GM13977 (cell line): ENCODE measurements at regions not wholly inside any gene's neighbourhood (a gene's known extent, or its start where the extent isn't known, plus 50 kb on each side); places are given as distances from the start of the nearest gene placed in this dataset.

Source experiments
- DNase-seq: peaks from one replicate; pipeline ENCODE4 v3.0.0; 2012; ENCODE audit warnings: low spot score
- in situ Hi-C: fragments of 300-500 bp; cut with MboI; formaldehyde crosslinking; loops from one replicate; pipeline ENCODE4 v1.12.0; 2022; ENCODE audit warnings: low sequenced_read_pairs, low pct_unique_long_range_greater_than_20kb, mixed read lengths, inconsistent platforms; ENCODE audit not compliant: unreplicated experiment
- TF ChIP-seq, protein P1 (sequence below): IDR thresholded peaks from 2 replicates; pipeline ENCODE4 v1.5.1; 2012; ENCODE audit warnings: mild to moderate bottlenecking, control low read depth; ENCODE audit not compliant: insufficient read depth; ENCODE audit errors: extremely low read depth, missing control alignments

DNA sequence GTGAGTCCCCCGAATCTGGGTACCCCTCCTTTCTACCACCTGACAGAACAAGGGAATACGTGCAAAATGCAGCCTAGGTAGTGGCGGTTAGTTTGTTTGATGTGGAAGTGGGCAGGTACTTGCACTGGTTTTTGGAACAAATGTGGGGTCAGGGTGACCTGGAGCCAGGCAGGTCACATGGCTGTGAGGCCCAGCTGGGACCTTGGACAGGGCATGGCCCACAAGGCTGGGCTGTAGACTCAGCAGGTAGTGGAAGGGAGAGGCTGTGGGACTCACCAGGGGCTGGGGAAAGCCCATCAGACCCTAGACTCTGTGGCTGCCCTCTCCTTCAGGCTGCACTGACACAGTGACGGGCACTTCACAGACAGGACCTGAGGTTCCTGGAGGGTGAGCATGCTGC lies 159.9 kb upstream of the ADCY1 start:
- in situ Hi-C loops = no loop called here
- no peak for DNase-seq
- TF ChIP-seq, protein P1, sequence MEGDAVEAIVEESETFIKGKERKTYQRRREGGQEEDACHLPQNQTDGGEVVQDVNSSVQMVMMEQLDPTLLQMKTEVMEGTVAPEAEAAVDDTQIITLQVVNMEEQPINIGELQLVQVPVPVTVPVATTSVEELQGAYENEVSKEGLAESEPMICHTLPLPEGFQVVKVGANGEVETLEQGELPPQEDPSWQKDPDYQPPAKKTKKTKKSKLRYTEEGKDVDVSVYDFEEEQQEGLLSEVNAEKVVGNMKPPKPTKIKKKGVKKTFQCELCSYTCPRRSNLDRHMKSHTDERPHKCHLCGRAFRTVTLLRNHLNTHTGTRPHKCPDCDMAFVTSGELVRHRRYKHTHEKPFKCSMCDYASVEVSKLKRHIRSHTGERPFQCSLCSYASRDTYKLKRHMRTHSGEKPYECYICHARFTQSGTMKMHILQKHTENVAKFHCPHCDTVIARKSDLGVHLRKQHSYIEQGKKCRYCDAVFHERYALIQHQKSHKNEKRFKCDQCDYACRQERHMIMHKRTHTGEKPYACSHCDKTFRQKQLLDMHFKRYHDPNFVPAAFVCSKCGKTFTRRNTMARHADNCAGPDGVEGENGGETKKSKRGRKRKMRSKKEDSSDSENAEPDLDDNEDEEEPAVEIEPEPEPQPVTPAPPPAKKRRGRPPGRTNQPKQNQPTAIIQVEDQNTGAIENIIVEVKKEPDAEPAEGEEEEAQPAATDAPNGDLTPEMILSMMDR = no peak

- no peak for DNase-seq
- TF ChIP-seq, protein P1 = no peak
- in situ Hi-C loops = no loop called here
Observed at GRCh38 chr7:45415265-45415664, 158.9 kb upstream of the ADCY1 start.

DNA sequence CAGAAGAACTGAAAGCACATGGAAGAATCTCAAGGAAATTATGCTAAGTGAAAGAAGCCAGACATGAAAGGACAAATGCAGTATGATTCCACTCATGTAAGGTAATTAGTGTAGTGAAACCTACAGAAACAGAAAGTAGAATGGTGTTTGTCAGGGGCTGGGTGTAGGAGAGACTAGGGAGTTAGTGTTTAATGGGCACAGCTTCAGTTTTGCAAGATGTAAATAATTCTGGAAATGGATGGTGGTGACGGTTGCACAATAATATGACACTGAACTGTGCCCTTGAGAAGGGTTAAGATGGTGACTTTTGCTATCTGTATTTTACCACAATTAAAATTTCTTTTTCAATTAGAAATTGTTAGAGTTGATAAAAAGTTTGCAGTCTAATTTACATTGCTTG lies 157.3 kb upstream of the ADCY1 start:
- TF ChIP-seq, protein P1 = no peak

GRCh38 chr7:45417268-45417667 lies 156.9 kb upstream of the ADCY1 start:
- in situ Hi-C loops = no loop called here
- no peak for DNase-seq
- TF ChIP-seq, protein P1 = no peak

More for the DNA sequence above, 157.3 kb upstream of the ADCY1 start:
- in situ Hi-C loops = no loop called here
- DNase-seq = no peak

- in situ Hi-C loops = no loop called here
- TF ChIP-seq, protein P1 = no peak
- no peak for DNase-seq
Observed at GRCh38 chr7:45417735-45418134, 156.4 kb upstream of the ADCY1 start.

GRCh38 chr7:45420843-45421495 lies 153.2 kb upstream of the ADCY1 start:
- no peak for DNase-seq
- TF ChIP-seq, protein P1 = no peak
- in situ Hi-C loops = no loop called here
